ENCODE measurements at regions not wholly inside any gene's neighbourhood (a gene's known extent, or its start where the extent isn't known, plus 50 kb on each side); places are given as distances from the start of the nearest gene placed in this dataset.

DNA sequence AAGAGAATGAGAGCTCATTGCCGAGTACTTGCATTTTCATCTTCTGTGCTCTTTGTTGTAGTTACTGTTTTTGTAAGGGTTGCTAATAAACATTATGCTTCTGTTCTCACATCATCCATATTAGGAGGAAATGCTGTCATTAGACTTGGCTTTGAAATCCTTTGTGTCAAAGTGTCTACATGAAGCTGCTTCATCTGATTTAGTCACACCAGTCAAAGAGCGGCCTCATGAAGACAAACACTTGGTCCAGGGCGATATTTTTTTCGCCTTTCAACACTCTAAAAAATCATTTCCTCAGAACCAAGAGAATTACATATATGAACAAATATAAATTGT is 105.0 kb downstream of the SPRY2 start:
- no peak for DNase-seq (ENCODE audit: low read depth)

DNA sequence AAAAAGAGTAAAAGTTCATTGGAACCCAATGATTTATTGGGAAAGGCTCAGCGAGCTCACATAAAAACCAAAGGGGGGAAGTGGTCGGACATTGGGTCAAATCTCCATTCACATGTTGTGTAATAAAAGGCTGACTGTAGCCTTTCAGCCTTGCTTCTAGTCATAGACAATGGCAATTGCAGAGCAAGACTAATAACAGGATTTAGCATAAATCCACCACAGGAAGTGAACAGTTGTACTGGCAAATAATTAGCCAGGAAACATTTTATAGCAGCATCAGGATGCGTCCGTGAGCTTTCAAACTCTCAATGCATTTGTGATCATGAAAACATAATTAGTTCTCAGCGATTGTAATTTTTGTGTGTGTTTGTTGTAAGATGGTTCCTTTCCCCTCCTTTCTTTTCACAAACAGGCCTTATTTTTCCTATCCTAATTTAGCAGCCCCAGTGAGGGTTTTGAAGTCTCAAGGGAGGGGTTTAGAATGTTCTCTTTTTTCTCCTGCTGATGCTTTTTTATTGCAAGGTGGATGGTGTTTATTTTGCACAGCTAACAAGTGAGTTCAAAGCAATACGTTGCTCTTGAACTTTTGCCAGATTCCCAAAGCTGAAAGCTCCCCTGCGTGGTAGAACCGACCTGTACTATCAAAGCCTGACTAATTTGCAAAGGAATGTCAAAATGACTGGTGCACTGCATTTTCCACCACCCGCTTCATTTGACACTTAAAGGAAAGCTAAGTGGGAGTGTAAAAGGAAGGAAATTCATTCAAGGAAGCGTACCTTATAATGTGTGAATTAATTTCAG is 105.6 kb downstream of the SPRY2 start:
- DNase-seq (ENCODE audit: low read depth): no peak

DNA sequence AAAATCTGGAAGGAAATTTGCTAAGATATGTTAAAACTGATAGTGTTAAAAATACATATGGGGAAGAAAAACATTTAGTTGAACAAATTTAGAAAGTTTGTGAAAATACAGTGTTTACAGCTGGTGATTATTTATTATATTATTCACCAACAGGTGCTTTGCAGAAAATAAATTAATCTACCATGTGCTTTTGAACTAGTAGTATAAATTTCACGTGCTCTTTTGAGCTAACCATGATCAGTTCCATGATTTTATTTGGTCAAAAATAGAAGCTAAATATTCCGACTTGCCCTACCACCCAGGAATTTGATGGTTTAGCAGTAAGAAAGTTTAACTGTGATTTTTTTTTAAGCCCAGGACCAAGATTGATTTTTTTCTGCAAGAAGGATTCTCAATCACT is 113.3 kb downstream of the SPRY2 start:
- DNase-seq (ENCODE audit: low read depth): no peak

DNA sequence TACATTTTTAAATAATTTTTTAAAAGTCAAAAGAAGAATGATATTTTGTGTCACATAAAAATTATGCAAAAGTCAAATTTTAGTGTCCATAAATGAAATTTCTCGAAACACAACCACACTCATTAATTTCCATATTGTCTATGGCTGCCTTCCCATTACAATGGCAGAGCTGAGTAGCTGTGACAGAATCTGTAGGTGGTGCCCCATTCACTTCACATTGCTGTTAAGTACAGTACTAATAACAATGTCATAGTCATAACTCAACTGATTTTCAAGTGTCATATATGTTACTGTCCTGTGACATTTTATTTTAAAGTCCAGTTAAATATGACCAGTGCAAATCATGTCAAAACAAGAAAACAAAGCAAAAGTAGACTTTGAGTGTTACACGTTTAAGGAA is 114.3 kb downstream of the SPRY2 start:
- no peak for DNase-seq (ENCODE audit: low read depth)

DNA sequence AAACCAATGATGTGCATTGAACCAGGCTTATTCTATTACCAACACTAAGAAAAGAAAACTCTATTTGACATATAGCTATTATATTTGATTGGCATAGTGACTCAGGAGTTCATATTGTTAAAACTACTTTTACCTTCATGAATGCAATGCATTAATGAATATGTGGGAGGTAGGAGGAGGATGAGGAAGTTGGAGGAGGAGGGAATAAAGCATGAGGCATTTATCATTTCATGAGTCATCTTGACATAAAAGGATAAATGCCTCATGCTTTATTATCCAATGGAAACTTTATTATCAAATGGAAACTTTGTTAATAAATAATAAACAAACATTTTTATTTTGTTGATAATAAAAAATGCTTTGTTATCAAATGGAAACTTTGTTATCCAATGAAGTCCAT is 116.5 kb downstream of the SPRY2 start:
- no peak for DNase-seq (ENCODE audit: low read depth)

DNA sequence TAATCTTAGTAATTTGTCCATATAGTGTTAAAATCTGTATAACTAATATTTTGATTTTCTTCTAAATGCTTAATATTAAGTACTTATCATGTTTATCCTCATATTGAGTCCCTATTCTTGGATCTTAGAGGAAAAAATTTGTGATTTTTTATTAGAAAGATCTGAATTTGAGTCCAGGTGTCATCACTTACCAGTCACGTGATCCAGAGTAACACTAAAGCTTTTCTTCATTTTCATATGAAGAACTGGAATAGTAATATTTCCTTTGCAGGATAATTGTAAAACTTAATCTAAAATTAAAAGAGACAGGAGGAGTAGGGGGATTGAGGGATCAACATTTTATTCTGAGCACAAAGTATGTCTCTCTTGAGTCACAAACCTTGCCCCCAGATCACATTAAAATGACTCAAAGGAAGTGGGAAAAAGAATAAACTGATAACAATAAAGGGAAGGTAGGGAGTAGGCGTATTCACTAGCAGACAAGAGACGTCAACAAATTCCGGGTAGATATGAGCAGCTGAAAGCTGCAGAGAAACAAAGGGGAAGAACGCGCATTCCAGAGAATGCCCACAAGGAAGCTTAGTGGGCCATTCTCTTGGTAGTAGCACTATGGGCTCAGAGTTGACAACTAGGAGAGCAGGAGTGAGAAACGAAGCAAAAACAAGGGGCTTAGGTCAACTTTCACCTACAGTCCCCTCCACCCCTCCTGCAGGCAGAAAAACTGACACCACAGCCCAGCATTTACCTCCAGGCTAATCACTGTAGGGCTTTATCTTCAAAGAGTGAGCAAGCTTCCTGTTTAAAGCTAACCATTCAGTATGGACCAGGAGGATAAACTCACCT is 123.1 kb downstream of the SPRY2 start:
- DNase-seq (ENCODE audit: low read depth): no peak

DNA sequence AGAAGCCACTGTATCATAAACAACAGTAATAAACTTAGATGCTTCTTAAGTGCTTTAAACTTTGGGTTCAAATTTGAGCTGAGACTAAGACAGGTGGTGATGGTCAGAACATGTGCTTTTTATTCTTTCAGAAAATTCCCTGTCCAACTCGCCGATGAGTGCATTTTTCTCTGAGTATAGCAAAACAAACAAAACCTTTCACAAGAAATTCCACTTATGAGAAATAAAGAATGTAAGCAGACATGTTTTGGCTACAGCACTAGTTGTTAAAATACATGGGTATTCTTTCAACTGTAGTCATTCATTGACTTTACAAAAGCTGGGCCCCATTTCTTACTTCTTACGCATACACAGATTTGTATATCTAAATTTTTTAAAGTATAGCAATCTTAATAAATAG is 125.6 kb downstream of the SPRY2 start:
- peak; percentile 75 for DNase-seq (ENCODE audit: low read depth)

DNA sequence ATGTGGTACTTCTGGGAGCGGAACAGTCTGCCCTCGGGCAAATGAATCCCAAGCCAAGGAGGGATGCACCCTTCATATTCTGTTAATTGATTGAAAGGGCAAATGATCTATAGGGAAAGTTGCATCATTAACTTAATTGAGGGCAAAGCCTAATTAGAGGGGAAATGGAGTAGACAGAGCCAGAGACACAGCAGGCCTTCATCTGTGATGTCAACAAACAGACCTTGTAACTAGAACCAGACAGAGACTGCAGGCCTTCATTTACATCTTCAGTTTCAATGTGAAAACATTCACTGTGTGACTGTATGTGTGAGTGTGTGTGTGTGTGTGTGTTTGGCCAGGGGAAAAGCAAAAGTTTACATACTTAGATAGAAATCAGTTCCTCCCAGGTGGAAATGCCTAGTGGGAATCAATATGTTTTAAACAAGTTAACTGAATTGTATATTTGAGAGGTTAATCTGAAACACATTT is 126.4 kb downstream of the SPRY2 start:
- DNase-seq (ENCODE audit: low read depth): peak; percentile 84

DNA sequence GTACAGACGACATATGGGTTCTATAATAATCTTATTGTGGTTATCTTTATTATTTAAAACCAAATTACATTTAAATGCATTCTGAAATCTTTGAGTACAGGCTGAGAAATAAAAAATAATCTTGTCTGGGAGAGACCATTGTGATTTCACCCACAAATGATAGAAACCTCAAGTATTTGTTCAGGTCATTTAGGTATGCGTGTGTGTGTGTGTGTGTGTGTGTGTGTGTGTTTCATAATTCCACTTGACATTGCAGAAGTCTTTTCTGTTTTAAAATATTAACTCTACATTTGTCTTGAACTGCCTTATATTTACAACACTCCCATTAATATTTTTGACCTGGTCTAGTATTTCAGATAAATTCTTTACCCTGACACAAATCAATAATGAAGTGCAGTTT is 126.9 kb downstream of the SPRY2 start:
- no peak for DNase-seq (ENCODE audit: low read depth)

DNA sequence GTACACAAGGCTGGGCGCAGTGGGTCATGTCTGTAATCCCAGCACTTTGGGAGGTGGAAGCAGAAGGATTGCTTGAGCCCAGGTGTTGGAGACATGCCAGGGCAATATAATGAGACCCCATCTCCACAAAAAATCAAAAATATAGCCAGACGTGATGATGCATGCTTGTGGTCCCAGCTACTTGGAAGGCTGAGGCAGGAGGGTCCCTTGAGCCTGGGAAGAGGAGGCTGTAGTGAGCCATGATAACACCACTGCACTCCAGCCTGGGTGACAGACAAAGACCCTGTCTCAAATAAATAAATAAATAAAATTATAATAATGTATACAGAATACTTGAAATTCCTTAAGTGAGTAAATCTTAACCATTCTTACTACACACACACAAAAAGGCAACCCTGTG is 127.7 kb downstream of the SPRY2 start:
- no peak for DNase-seq (ENCODE audit: low read depth)

DNA sequence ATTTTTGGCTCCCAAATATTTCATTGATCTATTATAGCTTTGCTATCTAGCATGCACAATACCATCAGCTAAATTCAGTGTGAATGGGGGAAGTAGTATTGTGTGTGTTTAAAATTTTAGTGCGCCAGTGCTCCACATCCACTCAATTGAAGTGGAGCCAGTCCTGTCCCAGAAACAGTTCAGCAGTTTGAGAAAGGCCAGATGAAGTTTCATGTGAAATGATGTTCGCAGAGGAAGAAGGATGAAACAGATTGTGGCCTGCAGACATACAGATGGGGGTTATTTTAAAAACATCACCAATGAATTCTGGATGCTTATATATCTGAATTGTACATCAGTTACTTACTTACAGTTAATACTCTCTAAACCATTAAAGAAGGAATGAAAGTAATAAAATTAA is 129.4 kb downstream of the SPRY2 start:
- no peak for DNase-seq (ENCODE audit: low read depth)

DNA sequence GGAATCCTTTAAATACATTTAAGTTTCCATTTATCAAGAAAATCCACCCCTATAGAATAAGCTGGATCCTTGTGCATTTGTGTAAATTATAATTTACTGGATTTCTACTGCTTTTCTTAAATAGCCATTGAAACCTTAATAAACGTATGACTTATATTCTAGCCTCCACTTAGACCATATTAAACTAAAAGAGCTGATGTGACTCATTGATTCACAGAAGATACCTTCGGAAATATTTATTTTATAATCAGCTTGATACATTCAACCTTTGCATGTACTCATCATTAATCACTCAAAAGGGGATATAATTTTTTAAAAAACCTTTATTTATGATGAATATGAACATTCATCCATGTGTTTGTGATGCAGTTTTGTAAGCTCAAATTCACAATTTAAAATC is 136.3 kb downstream of the SPRY2 start:
- no peak for DNase-seq (ENCODE audit: low read depth)

DNA sequence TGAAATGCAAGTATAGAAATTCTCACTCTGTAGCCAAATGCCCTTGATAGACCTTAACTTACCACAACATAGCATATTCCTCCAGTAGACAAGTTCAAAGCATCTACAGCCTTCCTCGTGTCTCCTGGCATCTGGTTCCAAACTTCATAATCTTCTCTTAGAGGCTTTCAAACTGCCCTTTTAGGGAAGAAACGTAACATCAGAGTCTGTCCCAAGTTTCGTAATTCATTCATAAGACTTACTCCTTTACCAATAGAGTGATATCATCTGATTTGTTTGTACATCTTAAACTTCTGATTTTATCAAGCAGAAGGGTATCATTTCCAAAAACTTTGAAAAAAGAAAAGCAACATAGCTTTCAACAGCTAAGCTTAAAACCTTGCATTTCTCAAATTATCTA is 137.4 kb downstream of the SPRY2 start:
- no peak for DNase-seq (ENCODE audit: low read depth)

DNA sequence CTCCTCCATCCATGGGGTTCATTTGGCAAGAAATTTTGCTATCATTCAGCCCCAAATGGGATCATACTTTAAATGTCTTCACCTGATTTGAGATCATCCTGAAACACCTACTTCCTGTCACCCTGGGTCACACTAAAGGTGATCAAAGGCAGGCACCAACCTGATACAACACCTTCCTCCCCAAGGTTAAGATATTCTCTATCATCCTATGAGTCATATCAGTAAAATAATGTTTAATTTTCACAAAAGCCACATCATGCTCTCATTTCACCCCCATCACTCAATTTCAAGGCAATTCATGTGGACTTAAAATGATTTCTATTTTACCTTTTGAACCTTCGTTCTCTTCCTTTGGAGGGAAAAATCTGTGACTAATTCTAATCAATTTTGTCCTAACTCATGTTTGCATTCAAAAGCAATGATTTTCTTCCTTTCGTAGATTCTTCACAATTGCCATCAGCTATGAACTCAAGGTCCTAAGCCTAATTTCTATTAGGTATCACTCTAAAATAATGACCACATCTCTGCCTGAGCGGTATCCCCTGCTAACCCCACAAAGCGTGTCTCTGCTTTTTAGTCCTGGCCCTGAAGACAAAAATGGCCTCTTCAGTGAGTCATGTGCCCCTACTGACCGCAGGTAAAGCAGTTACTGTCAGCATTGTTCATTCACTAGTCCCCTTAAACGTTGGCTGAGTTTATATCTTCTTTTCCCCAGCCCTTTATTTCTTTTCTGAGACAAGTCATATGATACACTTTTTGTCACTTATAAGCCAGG is 139.0 kb downstream of the SPRY2 start:
- DNase-seq (ENCODE audit: low read depth): no peak

DNA sequence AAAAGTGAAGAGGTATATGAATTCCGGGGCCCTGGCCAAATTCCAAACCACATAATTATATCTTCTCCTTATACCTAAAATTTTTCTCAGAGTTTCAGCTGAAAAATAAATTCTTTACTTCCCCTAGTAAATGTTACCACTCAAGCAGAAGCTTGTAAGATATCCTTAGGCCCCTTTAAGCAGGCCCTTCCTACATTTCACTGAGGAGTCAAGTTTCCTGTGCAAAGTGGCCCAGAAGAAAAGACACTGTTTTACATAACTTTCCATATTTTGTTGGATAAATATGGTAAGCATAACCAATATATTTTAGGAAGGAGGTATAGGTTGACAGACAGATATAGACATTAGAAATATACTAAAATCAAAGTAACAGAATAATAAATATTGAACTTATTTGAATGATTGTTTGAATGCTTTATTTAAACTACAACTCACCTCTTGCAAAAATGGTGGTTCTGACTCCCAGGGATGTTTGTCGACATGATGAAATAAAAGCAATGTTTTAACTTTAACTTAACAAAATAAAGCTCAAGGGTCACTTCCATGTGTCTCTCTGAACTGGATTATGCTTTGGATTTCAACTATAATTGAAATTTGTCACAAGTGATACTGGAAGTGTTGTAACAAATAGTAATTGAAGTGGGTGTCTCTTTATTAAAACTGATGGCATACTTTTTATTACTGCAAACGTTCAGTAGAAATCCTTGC is 141.2 kb downstream of the SPRY2 start:
- DNase-seq (ENCODE audit: low read depth): no peak

DNA sequence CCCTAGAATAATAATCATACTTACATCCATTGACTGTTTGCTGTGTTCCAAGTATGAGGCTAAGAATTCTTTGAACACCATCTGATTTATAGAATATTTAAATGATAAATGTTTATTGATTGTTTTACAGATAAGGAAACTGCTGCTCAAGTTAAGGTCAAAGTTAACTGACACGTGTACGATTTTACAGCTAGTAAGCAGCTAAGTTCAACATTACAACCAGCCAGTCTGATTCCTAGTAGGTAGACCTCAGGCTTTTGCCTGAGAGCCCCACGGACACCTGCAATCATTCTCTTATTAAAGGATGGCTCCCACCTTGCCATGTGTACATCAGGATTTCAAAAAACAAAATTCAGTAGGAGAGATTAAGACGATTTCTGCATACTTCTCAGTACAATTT is 141.9 kb downstream of the SPRY2 start:
- no peak for DNase-seq (ENCODE audit: low read depth)

DNA sequence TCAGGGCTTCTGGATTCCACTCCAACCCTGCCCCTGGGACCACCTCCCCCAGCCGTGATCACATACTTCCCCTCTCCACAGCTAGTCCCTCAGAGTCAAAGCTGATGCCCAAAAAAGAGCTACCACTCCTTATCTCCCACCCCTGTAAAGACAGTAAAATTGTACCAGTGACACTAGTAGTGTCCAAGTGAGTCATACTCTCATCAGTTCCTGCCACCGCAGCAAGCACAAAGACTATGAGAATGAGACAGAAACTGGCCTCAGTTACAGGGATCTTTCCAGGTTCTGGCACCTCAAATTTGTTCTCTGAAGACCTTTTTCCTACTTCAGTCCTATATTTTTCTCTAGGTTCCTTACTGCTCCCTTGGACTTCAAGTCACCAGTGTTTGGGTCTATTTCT is 144.2 kb downstream of the SPRY2 start:
- DNase-seq (ENCODE audit: low read depth): no peak

DNA sequence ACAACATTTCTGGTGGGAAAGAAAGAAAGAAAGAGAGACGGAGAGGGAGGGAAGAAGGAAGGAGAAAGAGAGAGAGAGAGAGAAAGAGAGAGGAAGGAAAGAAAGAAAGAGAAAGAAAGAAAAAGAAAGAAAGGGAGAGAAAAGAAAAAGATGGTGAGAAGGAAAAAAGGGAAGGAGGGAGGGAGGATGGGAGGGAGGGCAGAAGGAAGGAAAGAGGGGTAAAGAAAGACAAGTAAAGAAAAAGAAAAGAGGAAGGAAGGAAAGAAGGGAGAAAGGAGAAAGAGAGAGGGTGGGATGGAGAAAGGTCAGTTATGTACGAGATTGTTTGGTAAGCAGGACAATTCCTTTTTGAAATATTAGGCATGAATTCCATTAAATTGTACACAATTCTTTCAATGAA is 145.3 kb downstream of the SPRY2 start:
- DNase-seq (ENCODE audit: low read depth): no peak

DNA sequence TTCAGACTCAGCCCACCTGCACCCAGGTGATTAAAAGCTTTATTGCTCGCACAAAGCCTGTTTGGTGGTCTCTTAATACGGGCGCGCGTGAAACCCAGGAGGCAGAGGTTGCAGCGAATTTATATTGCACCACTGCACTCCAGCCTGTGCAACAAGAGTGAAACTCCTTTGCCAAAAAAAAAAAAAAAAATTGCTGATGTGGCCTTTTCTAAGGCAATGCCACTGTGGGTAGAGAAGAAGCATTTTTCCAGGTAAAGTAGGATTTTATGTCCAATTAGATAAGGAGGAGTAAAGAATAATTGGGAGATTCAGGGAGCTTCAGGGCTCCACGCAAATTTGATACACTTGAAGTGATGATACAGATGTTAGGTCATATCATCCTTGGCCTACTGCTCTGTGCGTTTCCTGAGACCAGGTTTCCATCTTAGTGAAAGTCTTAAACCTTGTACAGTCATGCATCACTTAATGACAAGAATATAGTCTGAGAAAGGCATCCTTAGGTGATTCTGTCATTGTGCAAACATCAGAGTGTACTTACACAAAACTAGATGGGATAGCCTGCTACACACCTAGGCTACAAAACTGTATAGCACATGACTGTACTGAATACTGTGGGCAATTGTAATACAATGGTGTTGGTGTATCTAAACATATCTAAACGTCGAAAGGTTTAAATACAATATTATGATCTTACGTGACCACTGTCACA is 150.9 kb downstream of the SPRY2 start:
- no peak for DNase-seq (ENCODE audit: low read depth)

DNA sequence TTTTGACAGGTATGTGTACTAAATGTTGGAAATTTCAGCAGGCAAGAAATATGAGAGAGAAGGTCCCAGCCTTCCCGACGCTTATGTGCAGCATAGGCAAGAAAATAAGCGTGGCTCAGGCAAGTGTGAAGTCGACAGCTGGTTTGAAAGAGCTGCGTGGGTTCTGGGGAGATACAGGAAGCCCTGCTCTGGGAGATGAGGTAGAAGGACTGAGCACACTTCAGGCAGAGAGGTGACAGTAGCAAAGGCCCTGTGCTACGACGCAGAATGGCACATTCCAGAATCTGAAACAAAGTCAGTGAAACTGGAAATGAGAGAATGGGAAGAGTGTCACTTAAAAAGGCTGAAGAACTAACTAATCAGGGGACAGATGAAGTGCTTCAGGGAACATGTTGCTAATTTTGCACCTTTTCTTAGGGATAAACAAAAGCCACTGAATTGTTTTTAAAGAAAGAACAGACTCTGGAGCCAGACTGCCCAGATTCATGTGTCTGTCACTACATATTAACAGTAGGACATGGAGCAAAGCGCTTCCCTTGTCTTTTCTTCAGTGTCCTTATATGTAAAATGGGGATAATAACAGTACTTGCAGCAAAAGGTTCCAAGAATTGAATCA is 160.1 kb downstream of the SPRY2 start:
- DNase-seq (ENCODE audit: low read depth): no peak

DNA sequence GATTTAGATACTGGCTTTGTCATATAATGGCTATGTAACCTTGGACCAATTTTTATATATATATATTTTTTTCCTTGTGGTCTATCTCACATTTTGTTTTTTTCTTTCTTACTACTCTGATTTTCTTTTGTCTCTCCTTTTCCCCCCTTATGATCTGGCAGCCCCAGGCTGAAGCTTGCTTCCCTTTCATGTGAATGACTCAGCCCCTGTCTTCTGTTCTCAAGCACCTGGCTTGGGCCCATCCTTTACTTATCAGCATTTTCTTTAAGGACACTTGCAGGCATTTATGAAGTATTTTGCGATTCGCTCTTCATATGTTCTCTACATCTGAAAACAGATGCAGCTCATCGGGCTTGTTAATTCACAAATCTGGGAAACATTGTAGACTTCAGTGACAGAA is 163.6 kb downstream of the SPRY2 start:
- no peak for DNase-seq (ENCODE audit: low read depth)

Data from fibroblast of gingiva (primary cell).